Upper lobe of left lung (tissue), 6 donors: ENCODE measurements at regions not wholly inside any gene's neighbourhood (a gene's known extent, or its start where the extent isn't known, plus 50 kb on each side); places are given as distances from the start of the nearest gene placed in this dataset.

Experiments used
- ATAC-seq, 2 donors: fragments of 200-7000 bp; cut with Tn5 transposase; one replicate each; pipeline ENCODE4 v1.9.1; 2022; ENCODE audit warnings: mild to moderate bottlenecking in 2 of 2, moderate library complexity in 2 of 2; ENCODE audit not compliant: low FRiP score in 2 of 2
- DNase-seq, 2 donors: peaks; one replicate each; pipeline ENCODE4 v3.0.0-alpha.2; 2019 to 2020
- H3K27ac ChIP-seq, 4 donors: fragments of 200-600 bp; sonication (generic); one replicate each; pipeline ENCODE4 v1.5.1; 2016 to 2019
- H3K27me3 ChIP-seq, 4 donors: fragments of 200-600 bp; sonication (generic); one replicate each; pipeline ENCODE4 v1.5.1; 2017 to 2019
- H3K36me3 ChIP-seq, 4 donors: fragments of 200-600 bp; sonication (generic); one replicate each; pipeline ENCODE4 v1.5.1; 2016 to 2019
- H3K4me1 ChIP-seq, 4 donors: fragments of 200-600 bp; sonication (generic); one replicate each; pipeline ENCODE4 v1.5.1; 2018 to 2019
- H3K4me3 ChIP-seq, 4 donors: fragments of 200-600 bp; sonication (generic); one replicate each; pipeline ENCODE4 v1.5.1; 2017 to 2019; ENCODE audit warnings: mild to moderate bottlenecking in 2 of 4, moderate library complexity in 1 of 4
- H3K9me3 ChIP-seq, 4 donors: fragments of 200-600 bp; sonication (generic); one replicate each; pipeline ENCODE4 v1.5.1; 2018 to 2019
- CTCF ChIP-seq, 6 experiments: fragments of 450-650 bp in 4 of 6; fragments of 200-600 bp in 2 of 6; sonication (generic) in 2 of 6; IDR thresholded peaks; one replicate each; pipeline ENCODE4 v1.5.1; 2016 to 2019; ENCODE audit warnings: antibody characterized with exemption in 6 of 6
- EP300 ChIP-seq, 4 donors: sonication (generic); formaldehyde crosslinking; IDR thresholded peaks; one replicate each; pipeline ENCODE4 v1.5.1; 2017; ENCODE audit warnings: antibody characterized with exemption in 4 of 4, control low read depth in 2 of 4
- POLR2A ChIP-seq, 4 donors: fragments of 450-650 bp; IDR thresholded peaks; one replicate each; pipeline ENCODE4 v1.5.1; 2016 to 2017; ENCODE audit warnings: antibody characterized with exemption in 4 of 4, mild to moderate bottlenecking in 2 of 4
- POLR2AphosphoS5 ChIP-seq, 2 donors: sonication (generic); formaldehyde crosslinking; IDR thresholded peaks; one replicate each; pipeline ENCODE4 v1.5.1; 2017; ENCODE audit warnings: antibody characterized with exemption in 2 of 2
- WGBS, 2 donors: methylation state at CpG; one replicate each; pipeline ENCODE4 v1.1.5; 2017 to 2018; 5-methylcytosine and 5-hydroxymethylcytosine counted together
- donor health status: DM: no; HTN: no; CAD: no; lungs with moderate emphysema.
- donor health status: DM: no; HTN: yes; CAD: no; lungs with severe emphysema.

GRCh38 chr5:102089883-102090282 lies 206.2 kb downstream of the SLCO4C1 start:
- TF ChIP-seq POLR2A (IDR thresholded peaks at IDR 0.05) (no peak), CTCF (IDR thresholded peaks at IDR 0.05) (no peak), POLR2AphosphoS5 (IDR thresholded peaks at IDR 0.05) (no peak), EP300 (IDR thresholded peaks at IDR 0.05) (no peak)
- no peak overlapping the region for H3K4me3 ChIP-seq
- H3K27me3 ChIP-seq, result no peaks in the 10 kb centered on the region
- no peak overlapping the region for H3K27ac ChIP-seq
- no peak for ATAC-seq
- H3K9me3 ChIP-seq, result no peaks in the 10 kb centered on the region
- DNase-seq, result no peak
- no peaks in the 10 kb centered on the region for H3K4me1 ChIP-seq
- no peaks in the 10 kb centered on the region for H3K36me3 ChIP-seq
- WGBS, 2 donors, result 46 to 71% methylated on average over 2 of the region's 2 CpGs

- 69 to 75% methylated on average over 2 of the region's 2 CpGs for WGBS, 2 donors
- Histone ChIP-seq H3K36me3 (no peaks in the 10 kb centered on the region), H3K9me3 (no peaks in the 10 kb centered on the region), H3K4me1 (no peaks in the 10 kb centered on the region), H3K27me3 (no peaks in the 10 kb centered on the region), H3K27ac (no peak overlapping the region), H3K4me3 (no peak overlapping the region)
- ATAC-seq (no peak), DNase-seq (no peak)
- TF ChIP-seq EP300 (IDR thresholded peaks at IDR 0.05) (no peak), POLR2AphosphoS5 (IDR thresholded peaks at IDR 0.05) (no peak), POLR2A (IDR thresholded peaks at IDR 0.05) (no peak)
These were observed 208.2 kb downstream of the SLCO4C1 start for GRCh38 chr5:102087906-102088305.

GRCh38 chr5:102080288-102080687 lies 215.8 kb downstream of the SLCO4C1 start:
- no peak for TF ChIP-seq POLR2A (IDR thresholded peaks at IDR 0.05)
- TF ChIP-seq CTCF (IDR thresholded peaks at IDR 0.05), result no peak
- no peak for TF ChIP-seq EP300 (IDR thresholded peaks at IDR 0.05)
- no peak for TF ChIP-seq POLR2AphosphoS5 (IDR thresholded peaks at IDR 0.05)

GRCh38 chr5:102077920-102078319 lies 218.2 kb downstream of the SLCO4C1 start:
- no peak overlapping the region for H3K4me3 ChIP-seq
- no peaks in the 10 kb centered on the region for H3K36me3 ChIP-seq
- H3K4me1 ChIP-seq, result no peaks in the 10 kb centered on the region
- H3K27me3 ChIP-seq, result no peaks in the 10 kb centered on the region
- H3K27ac ChIP-seq, result no peak overlapping the region
- H3K9me3 ChIP-seq, result no peaks in the 10 kb centered on the region
- ATAC-seq (peak; percentile 12 to 30), DNase-seq (peak in 1 of 2 donors; percentile 1)
- 90 to 95% methylated on average over 4 to 5 of the region's 5 CpGs for whole genome bisulfite sequencing, 2 donors
- TF ChIP-seq CTCF (IDR thresholded peaks at IDR 0.05) (no peak), EP300 (IDR thresholded peaks at IDR 0.05) (no peak), POLR2A (IDR thresholded peaks at IDR 0.05) (no peak), POLR2AphosphoS5 (IDR thresholded peaks at IDR 0.05) (no peak)

More at GRCh38 chr5:102080288-102080687, 215.8 kb downstream of the SLCO4C1 start:
- Histone ChIP-seq H3K4me1 (no peaks in the 10 kb centered on the region), H3K27ac (no peak overlapping the region), H3K4me3 (no peak overlapping the region), H3K27me3 (no peaks in the 10 kb centered on the region), H3K36me3 (no peaks in the 10 kb centered on the region), H3K9me3 (no peaks in the 10 kb centered on the region)
- DNase-seq (no peak), ATAC-seq (no peak)
- 26 to 35% methylated on average over 1 of the region's 1 CpG for WGBS, 2 donors

GRCh38 chr5:102069974-102070373 lies 226.1 kb downstream of the SLCO4C1 start:
- WGBS, 2 donors, result 77 to 83% methylated on average over 3 of the region's 3 CpGs
- Histone ChIP-seq H3K4me3 (no peak overlapping the region), H3K4me1 (no peaks in the 10 kb centered on the region), H3K9me3 (no peaks in the 10 kb centered on the region), H3K27me3 (no peaks in the 10 kb centered on the region), H3K27ac (no peak overlapping the region), H3K36me3 (no peaks in the 10 kb centered on the region)
- DNase-seq (no peak), ATAC-seq (no peak)
- TF ChIP-seq POLR2AphosphoS5 (IDR thresholded peaks at IDR 0.05) (no peak), CTCF (IDR thresholded peaks at IDR 0.05) (no peak), EP300 (IDR thresholded peaks at IDR 0.05) (no peak), POLR2A (IDR thresholded peaks at IDR 0.05) (no peak)
